Kidney (tissue), 13 donors: ENCODE measurements at regions not wholly inside any gene's neighbourhood (a gene's known extent, or its start where the extent isn't known, plus 50 kb on each side); places are given as distances from the start of the nearest gene placed in this dataset.

Source experiments
- DNase-seq, 5 donors: peaks; one replicate each; pipeline ENCODE4 v3.0.0-alpha.2; 2013 to 2020
- FAIRE-seq: peaks from 2 replicates; lab custom pipeline; 2012; peaks lifted over from hg19 to GRCh38; lab: Jason Lieb, UNC
- H3K27ac ChIP-seq, 2 donors: one replicate each; pipeline ENCODE4 v1.7.0; 2013; ENCODE audit warnings: low read depth in 2 of 2, low read length in 2 of 2, inconsistent platforms in 1 of 2
- H3K27me3 ChIP-seq: one replicate; pipeline ENCODE4 v1.7.1; 2013; ENCODE audit warnings: low read length, inconsistent platforms; ENCODE audit not compliant: control insufficient read depth, insufficient read depth
- H3K36me3 ChIP-seq, 3 donors: one replicate each; pipeline versions ENCODE4 v1.7.0 to v1.7.1; 2013; ENCODE audit warnings: low read length in 3 of 3, control low read depth in 1 of 3, inconsistent platforms in 1 of 3; ENCODE audit not compliant: insufficient read depth in 3 of 3, control insufficient read depth in 2 of 3
- H3K4me1 ChIP-seq, 3 donors: one replicate each; pipeline versions ENCODE4 v1.7.0 to v1.7.1; 2013; ENCODE audit warnings: low read length in 3 of 3, inconsistent platforms in 1 of 3, low read depth in 1 of 3; ENCODE audit not compliant: control insufficient read depth in 2 of 3, insufficient read depth in 2 of 3
- H3K4me3 ChIP-seq, 3 donors: one replicate each; pipeline versions ENCODE4 v1.7.0 to v1.8.1; 2013; ENCODE audit warnings: low read length in 3 of 3, control low read depth in 1 of 3, inconsistent platforms in 1 of 3
- H3K9ac ChIP-seq, 3 donors: one replicate each; pipeline versions ENCODE4 v1.7.0 to v1.7.1; 2013; ENCODE audit warnings: low read length in 3 of 3, control low read depth in 1 of 3, inconsistent platforms in 1 of 3
- H3K9me3 ChIP-seq, 3 donors: one replicate each; pipeline versions ENCODE4 v1.7.0 to v1.7.1; 2013; ENCODE audit warnings: low read length in 3 of 3, control low read depth in 1 of 3, inconsistent platforms in 1 of 3; ENCODE audit not compliant: control insufficient read depth in 2 of 3, insufficient read depth in 1 of 3
- intact Hi-C: fragments of 100-400 bp; cut with DNase I; formaldehyde crosslinking; loops from one replicate; pipeline ENCODE4 v1.11.1; 2022
- TF ChIP-seq, protein P1 (sequence below): IDR thresholded peaks from 3 replicates; pipeline ENCODE4 v1.5.1; 2012; ENCODE audit warnings: mild to moderate bottlenecking, moderate library complexity, borderline replicate concordance; ENCODE audit not compliant: insufficient read depth; ENCODE audit errors: extremely low read depth
- donor health status: control.
- donor health status: control.
- donor health status: control.
- donor health status: control.
- donor health status: control.
- donor health status: DM: yes; HTN: yes; CAD: no.
- donor health status: Normal renal cell carcinoma (clear cell type).

DNA sequence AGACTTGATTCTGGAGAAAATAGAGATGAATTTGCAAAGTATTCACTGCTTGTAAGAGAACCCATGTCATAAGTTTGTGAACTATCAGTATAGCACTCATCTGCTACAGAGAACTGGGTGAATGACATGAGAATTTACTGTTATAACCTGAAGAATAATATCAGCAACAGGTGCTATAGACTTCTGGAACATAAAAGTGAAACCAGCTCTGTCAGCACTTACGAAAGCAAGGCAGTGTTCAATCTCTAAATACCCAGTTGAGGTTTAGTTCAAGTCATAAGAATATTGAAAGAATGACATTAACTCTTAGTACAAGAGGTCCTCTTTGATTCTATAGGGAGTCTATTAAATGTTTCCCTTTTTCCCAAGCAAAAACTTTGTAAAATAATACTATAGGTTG lies 232.9 kb upstream of the ANKRD50 start:
- no peak overlapping the region for H3K27ac ChIP-seq
- no peak for FAIRE-seq
- TF ChIP-seq, protein P1, sequence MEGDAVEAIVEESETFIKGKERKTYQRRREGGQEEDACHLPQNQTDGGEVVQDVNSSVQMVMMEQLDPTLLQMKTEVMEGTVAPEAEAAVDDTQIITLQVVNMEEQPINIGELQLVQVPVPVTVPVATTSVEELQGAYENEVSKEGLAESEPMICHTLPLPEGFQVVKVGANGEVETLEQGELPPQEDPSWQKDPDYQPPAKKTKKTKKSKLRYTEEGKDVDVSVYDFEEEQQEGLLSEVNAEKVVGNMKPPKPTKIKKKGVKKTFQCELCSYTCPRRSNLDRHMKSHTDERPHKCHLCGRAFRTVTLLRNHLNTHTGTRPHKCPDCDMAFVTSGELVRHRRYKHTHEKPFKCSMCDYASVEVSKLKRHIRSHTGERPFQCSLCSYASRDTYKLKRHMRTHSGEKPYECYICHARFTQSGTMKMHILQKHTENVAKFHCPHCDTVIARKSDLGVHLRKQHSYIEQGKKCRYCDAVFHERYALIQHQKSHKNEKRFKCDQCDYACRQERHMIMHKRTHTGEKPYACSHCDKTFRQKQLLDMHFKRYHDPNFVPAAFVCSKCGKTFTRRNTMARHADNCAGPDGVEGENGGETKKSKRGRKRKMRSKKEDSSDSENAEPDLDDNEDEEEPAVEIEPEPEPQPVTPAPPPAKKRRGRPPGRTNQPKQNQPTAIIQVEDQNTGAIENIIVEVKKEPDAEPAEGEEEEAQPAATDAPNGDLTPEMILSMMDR = no peak
- no peaks in the 10 kb centered on the region for H3K36me3 ChIP-seq
- intact Hi-C loops = no loop called here
- no peaks in the 10 kb centered on the region for H3K27me3 ChIP-seq
- no peak overlapping the region for H3K9ac ChIP-seq
- H3K9me3 ChIP-seq = no peaks in the 10 kb centered on the region
- H3K4me3 ChIP-seq = no peak overlapping the region
- DNase-seq = no peak
- H3K4me1 ChIP-seq = no peaks in the 10 kb centered on the region

DNA sequence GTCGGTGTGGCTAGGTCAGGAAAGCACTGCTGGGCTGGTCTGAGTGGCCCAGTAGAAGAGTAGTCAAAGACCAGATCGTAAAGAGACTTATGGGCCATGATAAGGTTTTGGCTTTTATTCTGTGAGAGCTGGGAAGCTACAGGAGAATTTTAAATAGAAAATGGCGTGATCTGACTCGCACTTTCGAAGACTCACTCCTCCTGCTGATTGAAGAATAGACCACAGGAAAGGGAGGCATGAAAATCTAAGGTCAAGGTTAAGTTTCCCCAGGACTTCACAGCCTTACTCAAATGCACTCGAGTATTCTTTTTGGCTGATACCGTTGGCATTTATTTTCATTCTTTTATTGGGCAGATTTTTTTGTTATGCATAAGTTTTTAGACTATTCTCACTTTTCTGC lies 231.4 kb upstream of the ANKRD50 start:
- no peaks in the 10 kb centered on the region for H3K9me3 ChIP-seq
- no peaks in the 10 kb centered on the region for H3K27me3 ChIP-seq
- H3K4me3 ChIP-seq = no peak overlapping the region
- FAIRE-seq = no peak
- H3K27ac ChIP-seq = no peak overlapping the region
- no peak for DNase-seq
- intact Hi-C loops = no loop called here
- no peaks in the 10 kb centered on the region for H3K4me1 ChIP-seq
- H3K36me3 ChIP-seq = no peaks in the 10 kb centered on the region
- H3K9ac ChIP-seq = no peak overlapping the region
- TF ChIP-seq, protein P1 = no peak

DNA sequence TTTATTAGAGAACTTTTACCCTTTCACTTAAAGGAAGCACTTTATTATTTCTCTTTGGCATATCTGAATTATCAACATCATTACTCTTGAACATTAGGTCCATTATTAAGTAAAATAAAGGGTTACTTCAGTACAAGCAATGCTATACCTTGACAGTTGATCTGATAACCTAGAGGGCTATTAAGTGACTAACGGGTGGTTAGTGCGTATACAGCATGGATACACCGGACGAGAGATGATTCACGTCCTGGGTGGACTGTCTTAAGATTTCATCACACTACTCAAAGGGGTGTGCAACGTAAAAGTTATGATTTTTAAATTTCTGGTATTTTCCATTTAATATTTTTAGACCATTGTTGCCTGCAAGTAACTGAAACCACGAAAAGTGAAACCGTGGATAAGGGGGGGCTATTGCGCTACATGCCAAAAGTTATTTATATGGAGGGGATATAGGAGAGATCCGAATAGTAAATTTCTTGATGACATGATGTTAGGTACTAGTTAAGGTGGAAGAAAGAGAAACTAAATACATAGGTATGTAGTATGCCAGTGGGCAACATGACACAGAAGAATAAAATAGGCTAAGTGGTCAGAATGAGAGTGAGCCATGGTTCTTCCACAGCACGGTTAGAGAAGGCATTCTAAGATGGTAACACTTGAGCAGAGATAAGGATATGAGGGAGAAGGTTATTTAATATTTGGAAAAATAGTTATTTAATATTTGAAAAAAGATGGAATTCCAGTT lies 230.8 kb upstream of the ANKRD50 start:
- TF ChIP-seq, protein P1 = no peak
- no peak overlapping the region for H3K9ac ChIP-seq
- H3K9me3 ChIP-seq = no peaks in the 10 kb centered on the region
- H3K4me1 ChIP-seq = no peaks in the 10 kb centered on the region
- FAIRE-seq = no peak
- H3K4me3 ChIP-seq = no peak overlapping the region
- H3K36me3 ChIP-seq = no peaks in the 10 kb centered on the region
- DNase-seq = no peak
- H3K27me3 ChIP-seq = no peaks in the 10 kb centered on the region
- no peak overlapping the region for H3K27ac ChIP-seq
- intact Hi-C loops = no loop called here

DNA sequence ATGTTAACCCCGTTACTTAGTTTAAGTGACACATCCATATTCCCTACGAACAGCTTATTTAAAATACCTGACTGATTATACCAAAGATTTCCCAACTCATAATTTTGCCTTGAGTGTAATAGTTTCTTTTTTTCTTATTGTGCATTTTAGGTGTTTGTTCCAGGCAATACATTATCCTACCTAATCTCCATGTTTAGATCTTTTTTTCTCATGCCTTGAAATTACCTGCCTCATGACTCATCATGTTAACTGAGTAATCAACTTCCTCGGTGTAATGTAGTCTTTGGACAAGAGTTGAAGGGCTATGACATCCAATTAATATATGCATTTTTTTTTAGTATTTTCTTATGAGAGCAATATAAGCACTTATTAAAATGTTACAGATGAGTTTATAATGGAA lies 228.7 kb upstream of the ANKRD50 start:
- DNase-seq (no peak), FAIRE-seq (no peak)
- intact Hi-C loops = no loop called here
- peaks cover 0 to 3% (median 0%) of the 10 kb centered on the region in 3 donors for H3K4me1 ChIP-seq
- H3K4me3 ChIP-seq = no peak overlapping the region
- no peaks in the 10 kb centered on the region for H3K36me3 ChIP-seq
- no peak overlapping the region for H3K9ac ChIP-seq
- no peak overlapping the region for H3K27ac ChIP-seq
- no peaks in the 10 kb centered on the region for H3K9me3 ChIP-seq
- no peaks in the 10 kb centered on the region for H3K27me3 ChIP-seq
- TF ChIP-seq, protein P1 = no peak
